BJ (cell line): ENCODE measurements at regions not wholly inside any gene's neighbourhood (a gene's known extent, or its start where the extent isn't known, plus 50 kb on each side); places are given as distances from the start of the nearest gene placed in this dataset.

Experiments
- CTCF ChIA-PET: fragments of 350-600 bp; formaldehyde crosslinking; extraction: SDS; loops from one replicate; lab custom pipeline; 2021; ENCODE audit warnings: antibody characterized with exemption, inconsistent platforms; lab: Yijun Ruan, JAX
- POLR2A ChIA-PET: fragments of 300-600 bp; sonication (Branson Sonifier 250); formaldehyde crosslinking; extraction: SDS; loops from one replicate; lab custom pipeline; 2021; ENCODE audit warnings: antibody characterized with exemption; lab: Charles Lee
- DNase-seq: peaks from one replicate; pipeline ENCODE4 v3.0.0-alpha.2; 2011; ENCODE audit warnings: low read depth
- H3K27me3 ChIP-seq: 2 replicates; pipeline ENCODE4 v1.6.0; 2011; ENCODE audit warnings: low read length; ENCODE audit not compliant: control insufficient read depth, insufficient read depth
- H3K36me3 ChIP-seq: 2 replicates; pipeline ENCODE4 v1.5.1; 2011; ENCODE audit warnings: low read length; ENCODE audit not compliant: control insufficient read depth, insufficient read depth
- H3K4me3 ChIP-seq: 2 replicates; pipeline ENCODE4 v1.5.1; 2011; ENCODE audit warnings: low read depth, mild to moderate bottlenecking, control low read depth, low read length
- TF ChIP-seq, protein P1 (sequence below): IDR thresholded peaks from 2 replicates; pipeline ENCODE4 v1.5.1; 2011; ENCODE audit warnings: low read depth, mild to moderate bottlenecking, control low read depth, inconsistent platforms, low read length, moderate library complexity; ENCODE audit not compliant: insufficient read depth

- no peak for DNase-seq
- ChIA-PET CTCF (no interaction called here), POLR2A (no interaction called here)
- H3K4me3 ChIP-seq = no peak overlapping the region
- H3K27me3 ChIP-seq = no peaks in the 10 kb centered on the region
- TF ChIP-seq, protein P1, sequence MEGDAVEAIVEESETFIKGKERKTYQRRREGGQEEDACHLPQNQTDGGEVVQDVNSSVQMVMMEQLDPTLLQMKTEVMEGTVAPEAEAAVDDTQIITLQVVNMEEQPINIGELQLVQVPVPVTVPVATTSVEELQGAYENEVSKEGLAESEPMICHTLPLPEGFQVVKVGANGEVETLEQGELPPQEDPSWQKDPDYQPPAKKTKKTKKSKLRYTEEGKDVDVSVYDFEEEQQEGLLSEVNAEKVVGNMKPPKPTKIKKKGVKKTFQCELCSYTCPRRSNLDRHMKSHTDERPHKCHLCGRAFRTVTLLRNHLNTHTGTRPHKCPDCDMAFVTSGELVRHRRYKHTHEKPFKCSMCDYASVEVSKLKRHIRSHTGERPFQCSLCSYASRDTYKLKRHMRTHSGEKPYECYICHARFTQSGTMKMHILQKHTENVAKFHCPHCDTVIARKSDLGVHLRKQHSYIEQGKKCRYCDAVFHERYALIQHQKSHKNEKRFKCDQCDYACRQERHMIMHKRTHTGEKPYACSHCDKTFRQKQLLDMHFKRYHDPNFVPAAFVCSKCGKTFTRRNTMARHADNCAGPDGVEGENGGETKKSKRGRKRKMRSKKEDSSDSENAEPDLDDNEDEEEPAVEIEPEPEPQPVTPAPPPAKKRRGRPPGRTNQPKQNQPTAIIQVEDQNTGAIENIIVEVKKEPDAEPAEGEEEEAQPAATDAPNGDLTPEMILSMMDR = no peak
- H3K36me3 ChIP-seq = no peaks in the 10 kb centered on the region
Observed at GRCh38 chr9:82327641-82328040, 339.1 kb downstream of the SPATA31D1 start.

DNA sequence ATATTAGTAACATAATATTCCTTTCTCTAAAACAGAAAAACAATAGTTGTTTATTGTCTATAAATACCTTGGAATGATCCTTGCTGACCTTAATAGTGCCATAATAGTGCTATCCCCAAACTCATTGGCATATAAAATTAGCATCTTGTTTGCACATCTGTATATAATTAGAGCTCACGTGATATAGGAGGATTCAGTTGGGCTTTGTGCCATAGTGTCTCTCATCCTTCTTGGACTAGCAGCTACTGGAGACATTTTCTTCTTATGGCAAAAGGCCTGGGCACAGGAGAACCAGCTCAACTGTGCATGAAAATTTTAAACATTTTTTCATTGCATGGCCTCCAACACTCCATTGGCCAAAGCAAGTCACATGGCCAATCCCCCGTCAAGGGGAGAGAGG is 342.5 kb downstream of the SPATA31D1 start:
- Histone ChIP-seq H3K27me3 (no peaks in the 10 kb centered on the region), H3K36me3 (no peaks in the 10 kb centered on the region), H3K4me3 (no peak overlapping the region)
- TF ChIP-seq, protein P1 = no peak
- no peak for DNase-seq
- ChIA-PET POLR2A (no interaction called here), CTCF (interaction anchor here (0.6 to 1.6 kb wide), 2 partner anchors 9 to 488 kb away, joined by 3 to 4 read pairs; no protein-coding TSS in a partner anchor)

DNA sequence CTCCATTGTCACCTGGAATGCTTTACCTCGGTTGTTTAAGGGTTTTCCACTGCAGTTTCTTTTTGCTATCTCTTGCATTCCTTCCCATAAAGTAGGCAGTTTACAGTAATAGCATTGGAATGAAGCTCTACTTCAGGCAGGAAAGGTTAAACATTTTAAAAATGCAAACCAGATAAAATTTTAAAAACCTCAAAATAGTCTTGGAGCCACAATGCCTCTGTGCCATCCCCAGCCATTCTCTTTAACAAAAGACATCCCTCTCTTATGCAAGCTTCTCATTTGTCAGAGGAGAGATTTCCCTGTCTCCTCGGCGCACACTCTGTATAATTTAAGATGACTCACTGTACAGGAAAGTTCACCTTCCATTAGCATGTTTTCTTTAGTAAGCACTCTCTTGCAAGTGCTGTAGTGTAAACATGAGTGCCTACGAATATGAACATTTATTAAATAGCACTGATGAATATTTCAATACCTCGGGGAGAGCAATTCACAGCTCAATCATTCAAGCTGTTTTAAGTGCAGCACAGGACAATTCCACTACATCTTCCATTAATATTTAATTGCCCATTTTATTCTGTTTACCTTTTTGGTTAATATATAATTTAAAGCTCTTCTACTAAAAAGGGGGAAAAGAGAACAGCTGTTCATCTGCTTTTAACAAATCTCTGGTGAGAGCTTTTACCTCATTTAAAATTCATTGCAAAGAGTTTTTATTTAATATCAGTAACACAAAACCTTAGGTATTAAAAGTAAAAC is 343.6 kb downstream of the SPATA31D1 start:
- ChIA-PET CTCF (interaction anchor here (1.1 to 1.6 kb wide), 2 partner anchors 11 to 274 kb away, joined by 3 to 4 read pairs; no protein-coding TSS in a partner anchor), POLR2A (interaction anchor here (0.5 kb wide), 1 partner anchor 201 kb away, joined by 4 read pairs; no protein-coding TSS in a partner anchor)
- Histone ChIP-seq H3K36me3 (no peaks in the 10 kb centered on the region), H3K27me3 (no peaks in the 10 kb centered on the region), H3K4me3 (no peak overlapping the region)
- TF ChIP-seq, protein P1 = no peak
- peak; percentile 74 for DNase-seq

- POLR2A ChIA-PET = no interaction called here
- Histone ChIP-seq H3K27me3 (no peaks in the 10 kb centered on the region), H3K4me3 (no peak overlapping the region), H3K36me3 (no peaks in the 10 kb centered on the region)
- TF ChIP-seq, protein P1 = no peak
- CTCF ChIA-PET = interaction anchor here (0.9 to 1.6 kb wide), 3 partner anchors 11 to 274 kb away, joined by 3 to 4 read pairs (median 4); no protein-coding TSS in a partner anchor
- no peak for DNase-seq
Observed at GRCh38 chr9:82332774-82333152, 344.2 kb downstream of the SPATA31D1 start.

DNA sequence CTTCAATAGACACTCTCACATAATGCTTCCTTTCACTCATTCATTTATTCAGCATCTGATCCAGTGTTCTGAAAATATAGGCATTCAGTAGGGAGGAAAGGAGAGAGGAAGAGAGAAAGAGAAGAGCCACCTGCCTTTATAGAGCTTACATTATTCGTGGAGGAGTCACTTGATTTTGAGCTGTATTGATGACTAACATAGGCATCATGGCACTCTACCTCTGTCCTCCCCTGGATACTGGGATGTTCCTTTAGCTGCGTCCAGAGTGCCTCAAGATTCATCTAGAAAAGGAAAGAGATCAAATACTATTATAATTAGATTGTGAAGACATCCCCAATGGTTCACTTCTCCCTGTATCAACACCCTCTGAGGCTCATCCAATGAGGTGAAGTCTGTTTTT is 345.1 kb downstream of the SPATA31D1 start:
- ChIA-PET CTCF (interaction anchor here (0.9 kb wide), 1 partner anchor 273 kb away, joined by 4 read pairs; no protein-coding TSS in a partner anchor), POLR2A (no interaction called here)
- TF ChIP-seq, protein P1 = no peak
- no peaks in the 10 kb centered on the region for H3K27me3 ChIP-seq
- no peak overlapping the region for H3K4me3 ChIP-seq
- H3K36me3 ChIP-seq = no peaks in the 10 kb centered on the region
- DNase-seq = no peak
